GM23338 (cell line): ENCODE measurements at regions not wholly inside any gene's neighbourhood (a gene's known extent, or its start where the extent isn't known, plus 50 kb on each side); places are given as distances from the start of the nearest gene placed in this dataset.

Source experiments
- ATAC-seq: fragments of 200-7000 bp; cut with Tn5 transposase; 3 replicates; pipeline ENCODE4 v1.9.1; 2020
- DNase-seq: peaks from one replicate; pipeline ENCODE4 v3.0.0-alpha.2; 2015; ENCODE audit warnings: low spot score
- H2AFZ ChIP-seq: fragments of 200-600 bp; sonication (generic); 2 replicates; pipeline ENCODE4 v1.8.0; 2016; ENCODE audit warnings: antibody characterized with exemption, mild to moderate bottlenecking, moderate library complexity
- H3F3A ChIP-seq: fragments of 200-600 bp; sonication (generic); replicated peaks from 2 replicates; pipeline ENCODE4 v1.8.0; 2017; ENCODE audit warnings: antibody characterized with exemption, mixed run types, low read depth
- H3K27ac ChIP-seq: fragments of 200-600 bp; sonication (generic); 2 replicates; pipeline ENCODE4 v1.6.1; 2016; ENCODE audit warnings: low read depth
- H3K27me3 ChIP-seq: fragments of 200-600 bp; sonication (generic); 2 replicates; pipeline ENCODE4 v1.8.0; 2016; ENCODE audit warnings: mild to moderate bottlenecking, mixed run types, moderate library complexity; ENCODE audit not compliant: insufficient read depth
- H3K36me3 ChIP-seq: fragments of 200-600 bp; sonication (generic); 2 replicates; pipeline ENCODE4 v1.8.0; 2016; ENCODE audit warnings: mild to moderate bottlenecking; ENCODE audit not compliant: insufficient read depth
- H3K4me1 ChIP-seq: fragments of 200-600 bp; sonication (generic); 2 replicates; pipeline ENCODE4 v1.8.0; 2016; ENCODE audit warnings: mild to moderate bottlenecking, moderate library complexity; ENCODE audit not compliant: insufficient read depth
- H3K4me2 ChIP-seq: fragments of 200-600 bp; sonication (generic); 2 replicates; pipeline ENCODE4 v1.7.1; 2017; ENCODE audit warnings: mixed run types
- H3K4me3 ChIP-seq: fragments of 200-600 bp; sonication (generic); 2 replicates; pipeline ENCODE4 v1.6.1; 2016; ENCODE audit warnings: mixed run types
- H3K79me2 ChIP-seq: fragments of 200-600 bp; sonication (generic); replicated peaks from 2 replicates; pipeline ENCODE4 v1.8.0; 2017; ENCODE audit warnings: mild to moderate bottlenecking; ENCODE audit not compliant: insufficient read depth
- H3K9me2 ChIP-seq: fragments of 200-600 bp; sonication (generic); 2 replicates; pipeline ENCODE4 v1.8.0; 2017; ENCODE audit not compliant: insufficient read depth
- H4K20me1 ChIP-seq: fragments of 200-600 bp; sonication (generic); replicated peaks from 2 replicates; pipeline ENCODE4 v1.8.0; 2017; ENCODE audit warnings: mild to moderate bottlenecking; ENCODE audit not compliant: insufficient read depth
- H3K27ac Mint-ChIP-seq: 2 replicates; pipeline ENCODE4 v1.8.0; 2020; ENCODE audit warnings: inconsistent platforms, mild to moderate bottlenecking, moderate library complexity, mixed read lengths
- H3K27me3 Mint-ChIP-seq: 3 replicates; pipeline ENCODE4 v1.8.0; 2022; ENCODE audit warnings: low read depth, mild to moderate bottlenecking, moderate library complexity, mixed read lengths, inconsistent platforms; ENCODE audit not compliant: insufficient read depth, poor library complexity
- H3K36me3 Mint-ChIP-seq: 3 replicates; pipeline ENCODE4 v1.8.0; 2021; ENCODE audit warnings: low read depth, mild to moderate bottlenecking, inconsistent platforms, moderate library complexity, mixed read lengths
- H3K4me1 Mint-ChIP-seq: 3 replicates; pipeline ENCODE4 v1.8.0; 2020; ENCODE audit warnings: mild to moderate bottlenecking, inconsistent platforms, mixed read lengths
- H3K4me3 Mint-ChIP-seq: 3 replicates; pipeline ENCODE4 v1.8.0; 2021; ENCODE audit warnings: moderate library complexity, mild to moderate bottlenecking, inconsistent platforms, mixed read lengths
- H3K9me3 Mint-ChIP-seq: 3 replicates; pipeline ENCODE4 v1.8.0; 2020; ENCODE audit warnings: moderate library complexity, mild to moderate bottlenecking, inconsistent platforms, mixed read lengths
- CREB1 ChIP-seq: fragments of 250-450 bp; sonication (Bioruptor Pico); IDR thresholded peaks from 2 replicates; pipeline ENCODE4 v1.5.0; 2020; ENCODE audit warnings: low read depth, mild to moderate bottlenecking, moderate library complexity
- CTCF ChIP-seq, 2 experiments: fragments of 200-600 bp in 1 of 2; sonication (generic) in 1 of 2; conservative IDR thresholded peaks; 2 replicates each; pipeline versions ENCODE4 v1.5.1 to v1.6.1; 2016 to 2017; ENCODE audit warnings: antibody characterized with exemption in 2 of 2, low read depth in 2 of 2, mild to moderate bottlenecking in 2 of 2, moderate library complexity in 1 of 2
- ETS1 ChIP-seq: IDR thresholded peaks from 2 replicates; pipeline ENCODE4 v1.6.1; 2016; ENCODE audit warnings: antibody characterized with exemption
- EZH2 ChIP-seq: fragments of 200-600 bp; sonication (generic); IDR thresholded peaks from one replicate; pipeline ENCODE4 v1.8.0; 2017; ENCODE audit warnings: antibody characterized with exemption, mild to moderate bottlenecking, low read depth; ENCODE audit not compliant: unreplicated experiment
- EZH2phosphoT487 ChIP-seq: fragments of 200-600 bp; sonication (generic); IDR thresholded peaks from one replicate; pipeline ENCODE4 v1.8.1; 2018; ENCODE audit warnings: antibody characterized with exemption; ENCODE audit not compliant: unreplicated experiment
- JUNB ChIP-seq: IDR thresholded peaks from one replicate; pipeline ENCODE4 v1.6.1; 2016; ENCODE audit warnings: antibody characterized with exemption; ENCODE audit not compliant: unreplicated experiment
- NANOG ChIP-seq: IDR thresholded peaks from 2 replicates; pipeline ENCODE4 v1.6.1; 2016; ENCODE audit warnings: antibody characterized with exemption, borderline replicate concordance
- POLR2AphosphoS5 ChIP-seq: IDR thresholded peaks from 2 replicates; pipeline ENCODE4 v1.6.1; 2016; ENCODE audit warnings: antibody characterized with exemption, low read depth
- REST ChIP-seq: IDR thresholded peaks from one replicate; pipeline ENCODE4 v1.6.1; 2018; ENCODE audit warnings: antibody characterized with exemption; ENCODE audit not compliant: unreplicated experiment
- STAT1 ChIP-seq: IDR thresholded peaks from one replicate; pipeline ENCODE4 v1.6.1; 2016; ENCODE audit warnings: antibody characterized with exemption; ENCODE audit not compliant: unreplicated experiment
- ZNF114 ChIP-seq: fragments of 250-450 bp; sonication (Bioruptor Pico); IDR thresholded peaks from 2 replicates; pipeline ENCODE4 v1.5.0; 2020; ENCODE audit warnings: mild to moderate bottlenecking, moderate library complexity
- ZNF331 ChIP-seq: fragments of 250-450 bp; sonication (Bioruptor Pico); IDR thresholded peaks from 2 replicates; pipeline ENCODE4 v1.5.0; 2020; ENCODE audit warnings: low read depth, mild to moderate bottlenecking, moderate library complexity
- ZNF462 ChIP-seq: fragments of 250-450 bp; sonication (Bioruptor Pico); IDR thresholded peaks from 2 replicates; pipeline ENCODE4 v1.5.0; 2020; ENCODE audit warnings: mild to moderate bottlenecking, moderate library complexity

GRCh38 chr21:38637161-38637560, 138.9 kb upstream of the ERG start:
- Mint-ChIP-seq H3K4me3 (no peak overlapping the region), H3K27ac (no peak overlapping the region), H3K36me3 (peaks cover 13% of the 10 kb centered on the region; the same call in 2 of the 3 replicates), H3K9me3 (peaks cover 15% of the 10 kb centered on the region; the same call in 2 of the 3 replicates), H3K27me3 (no peaks in the 10 kb centered on the region), H3K4me1 (peaks cover 12% of the 10 kb centered on the region)
- DNase-seq (no peak), ATAC-seq (no peak)
- peaks cover 5% of the 10 kb centered on the region; the same call in 1 of the 2 replicates for H3K4me1 ChIP-seq
- H3K9me2 ChIP-seq = peaks cover 7% of the 10 kb centered on the region; the same call in 1 of the 2 replicates
- no peaks in the 10 kb centered on the region for H3K36me3 ChIP-seq
- H2AFZ ChIP-seq = no peak overlapping the region
- H3K27me3 ChIP-seq = no peaks in the 10 kb centered on the region
- H3K4me3 ChIP-seq = no peak overlapping the region
- H4K20me1 ChIP-seq = no peaks in the 10 kb centered on the region
- H3F3A ChIP-seq = no peaks in the 10 kb centered on the region
- no peaks in the 10 kb centered on the region for H3K79me2 ChIP-seq
- no peak overlapping the region for H3K4me2 ChIP-seq
- H3K27ac ChIP-seq = no peak overlapping the region
- TF ChIP-seq REST = no peak
- no peak for TF ChIP-seq JUNB
- TF ChIP-seq EZH2phosphoT487 = no peak
- TF ChIP-seq NANOG = no peak
- TF ChIP-seq ZNF462 (CRISPR knock-in tag) = no peak
- no peak for TF ChIP-seq CTCF (conservative IDR thresholded peaks at IDR 0.05; ENCODE audit: low read depth in 2 of 2)
- no peak for TF ChIP-seq CREB1 (CRISPR knock-in tag)
- no peak for TF ChIP-seq STAT1
- TF ChIP-seq ZNF114 (CRISPR knock-in tag) = no peak
- TF ChIP-seq POLR2AphosphoS5 = no peak
- TF ChIP-seq ETS1 = no peak
- no peak for TF ChIP-seq EZH2
- no peak for TF ChIP-seq ZNF331 (CRISPR knock-in tag)
